ENCODE measurements at regions not wholly inside any gene's neighbourhood (a gene's known extent, or its start where the extent isn't known, plus 50 kb on each side); places are given as distances from the start of the nearest gene placed in this dataset.

- no peak for DNase-seq (ENCODE audit: extremely low read depth, insufficient read length)
- H3K27me3 ChIP-seq (replicated peaks; ENCODE audit: control insufficient read depth, insufficient read depth, low read length) = no peaks in the 10 kb centered on the region; the same call in 1 of the 2 replicates
- TF ChIP-seq, protein P1, sequence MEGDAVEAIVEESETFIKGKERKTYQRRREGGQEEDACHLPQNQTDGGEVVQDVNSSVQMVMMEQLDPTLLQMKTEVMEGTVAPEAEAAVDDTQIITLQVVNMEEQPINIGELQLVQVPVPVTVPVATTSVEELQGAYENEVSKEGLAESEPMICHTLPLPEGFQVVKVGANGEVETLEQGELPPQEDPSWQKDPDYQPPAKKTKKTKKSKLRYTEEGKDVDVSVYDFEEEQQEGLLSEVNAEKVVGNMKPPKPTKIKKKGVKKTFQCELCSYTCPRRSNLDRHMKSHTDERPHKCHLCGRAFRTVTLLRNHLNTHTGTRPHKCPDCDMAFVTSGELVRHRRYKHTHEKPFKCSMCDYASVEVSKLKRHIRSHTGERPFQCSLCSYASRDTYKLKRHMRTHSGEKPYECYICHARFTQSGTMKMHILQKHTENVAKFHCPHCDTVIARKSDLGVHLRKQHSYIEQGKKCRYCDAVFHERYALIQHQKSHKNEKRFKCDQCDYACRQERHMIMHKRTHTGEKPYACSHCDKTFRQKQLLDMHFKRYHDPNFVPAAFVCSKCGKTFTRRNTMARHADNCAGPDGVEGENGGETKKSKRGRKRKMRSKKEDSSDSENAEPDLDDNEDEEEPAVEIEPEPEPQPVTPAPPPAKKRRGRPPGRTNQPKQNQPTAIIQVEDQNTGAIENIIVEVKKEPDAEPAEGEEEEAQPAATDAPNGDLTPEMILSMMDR (IDR thresholded peaks at IDR 0.05; ENCODE audit: insufficient read depth, low read length, poor library complexity, severe bottlenecking) = no peak
- no peaks in the 10 kb centered on the region for H3K36me3 ChIP-seq (ENCODE audit: control insufficient read depth, insufficient read depth, low read length)
- H3K4me3 ChIP-seq (replicated peaks; ENCODE audit: low read depth, low read length) = no peak overlapping the region
Observed at GRCh38 chr12:5377997-5378592, 53.8 kb upstream of the NTF3 start.

- Histone ChIP-seq H3K36me3 (ENCODE audit: control insufficient read depth, insufficient read depth, low read length) (no peaks in the 10 kb centered on the region), H3K27me3 (replicated peaks; ENCODE audit: control insufficient read depth, insufficient read depth, low read length) (no peaks in the 10 kb centered on the region), H3K4me3 (replicated peaks; ENCODE audit: low read depth, low read length) (no peak overlapping the region)
- TF ChIP-seq, protein P1 (IDR thresholded peaks at IDR 0.05; ENCODE audit: insufficient read depth, low read length, poor library complexity, severe bottlenecking) = no peak
- no peak for DNase-seq (ENCODE audit: extremely low read depth, insufficient read length)
Observed at GRCh38 chr12:5379749-5380496, 52.0 kb upstream of the NTF3 start.

All from GM06990 (cell line).